COR-L47 (cell line): ENCODE measurements at regions not wholly inside any gene's neighbourhood (a gene's known extent, or its start where the extent isn't known, plus 50 kb on each side); places are given as distances from the start of the nearest gene placed in this dataset.

Experiments used
- DNase-seq: peaks from one replicate; lab custom pipeline; 2025; lab: John Stamatoyannopoulos, UW

DNA sequence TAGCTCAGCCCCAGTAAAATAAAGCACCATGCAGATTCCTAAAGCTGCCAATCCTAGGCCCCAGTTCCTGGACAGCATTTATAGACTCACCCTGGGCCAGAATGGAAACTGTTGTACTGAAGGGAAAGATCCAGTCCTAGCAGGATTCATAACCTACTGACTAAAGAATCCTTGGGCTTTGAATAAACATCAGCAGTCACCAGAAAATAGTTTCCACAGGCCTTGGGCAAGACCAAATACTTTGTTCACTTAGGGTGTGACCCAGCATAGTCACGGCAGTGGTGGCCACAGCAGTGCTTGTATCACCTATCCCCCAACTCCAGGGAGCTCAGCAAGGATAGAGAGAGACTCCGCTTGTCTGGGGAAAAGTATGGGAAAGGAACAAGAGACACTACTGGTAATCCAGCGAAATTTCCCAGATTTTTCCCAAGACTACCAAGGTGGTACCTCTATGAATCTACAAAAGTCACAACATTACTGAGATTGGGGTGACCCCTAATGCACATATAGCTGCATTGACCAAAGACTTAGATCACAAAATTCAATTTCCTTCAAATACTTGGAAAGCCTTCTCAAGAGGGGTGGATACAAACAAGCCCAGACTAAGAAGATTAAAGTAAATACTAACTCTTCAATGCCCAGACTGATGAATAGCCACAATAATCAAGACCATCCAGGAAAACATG lies 748.1 kb upstream of the LRATD1 start:
- DNase-seq, result no peak

DNA sequence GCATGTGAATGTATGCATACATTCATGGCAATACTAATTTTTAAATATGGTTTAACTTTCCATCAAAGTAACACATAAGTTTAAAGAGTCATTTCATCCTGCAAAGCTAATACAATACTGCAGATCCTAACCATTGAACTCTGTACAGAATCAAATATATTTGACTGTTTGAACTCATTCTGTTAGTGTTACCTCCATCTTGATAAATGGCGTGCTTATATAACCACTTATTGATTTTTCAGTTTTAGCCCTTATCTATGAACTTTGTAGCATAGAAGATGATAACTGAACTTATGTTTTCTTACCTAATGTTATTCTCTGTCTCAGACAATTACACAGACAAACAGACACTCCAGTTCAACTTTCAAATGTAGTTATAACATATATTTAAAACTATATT lies 731.0 kb upstream of the LRATD1 start:
- DNase-seq, result no peak

- no peak for DNase-seq
These were observed 726.7 kb upstream of the LRATD1 start for GRCh38 chr2:13905831-13906230.

GRCh38 chr2:13916066-13916465 lies 716.5 kb upstream of the LRATD1 start:
- DNase-seq, result no peak

DNA sequence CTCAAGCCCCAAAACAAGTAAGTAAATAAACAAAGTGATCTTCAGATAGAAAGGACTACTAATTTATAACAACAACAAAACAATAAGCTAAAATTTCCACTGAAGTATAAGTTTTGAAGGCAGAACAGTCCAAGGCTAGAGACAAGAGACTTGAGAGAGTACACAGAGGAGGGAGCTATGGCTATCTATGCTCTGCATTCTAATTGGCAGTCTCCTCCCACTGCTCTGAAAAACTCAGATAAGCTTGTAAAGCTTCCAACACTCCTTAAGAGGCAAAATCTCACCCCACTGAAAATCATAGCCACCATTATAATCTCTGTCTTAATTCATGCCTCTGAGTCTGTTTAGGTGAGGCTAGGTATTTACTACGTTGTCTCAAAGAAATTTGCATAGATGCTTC lies 714.6 kb upstream of the LRATD1 start:
- DNase-seq, result no peak

- no peak for DNase-seq
These were observed 712.5 kb upstream of the LRATD1 start for GRCh38 chr2:13919981-13920382.

GRCh38 chr2:13921245-13921644 lies 711.3 kb upstream of the LRATD1 start:
- no peak for DNase-seq

- DNase-seq, result no peak
These were observed 708.7 kb upstream of the LRATD1 start for GRCh38 chr2:13923823-13924222.

- DNase-seq, result no peak
These were observed 690.4 kb upstream of the LRATD1 start for GRCh38 chr2:13942111-13942510.

GRCh38 chr2:13950761-13951160 lies 681.8 kb upstream of the LRATD1 start:
- DNase-seq, result no peak

DNA sequence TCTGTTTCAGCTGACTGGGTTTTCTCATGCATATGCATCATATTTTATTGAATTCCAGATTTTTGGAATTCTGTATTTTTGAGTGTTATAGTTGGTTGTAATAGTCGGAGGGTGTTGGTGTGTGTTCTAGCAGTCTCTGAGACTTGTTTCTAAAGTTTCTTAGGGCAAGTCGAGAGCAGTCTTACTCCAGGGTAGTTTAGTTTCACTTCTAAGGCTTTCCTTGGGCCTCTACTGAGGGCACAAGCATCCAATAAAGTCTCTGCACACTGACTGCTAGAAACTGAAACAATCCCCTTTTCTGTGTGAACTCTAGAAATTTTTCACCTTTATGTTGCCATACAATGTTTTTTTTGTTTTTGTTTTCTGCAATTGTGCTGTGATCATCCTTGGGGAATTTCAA lies 663.7 kb upstream of the LRATD1 start:
- no peak for DNase-seq

DNA sequence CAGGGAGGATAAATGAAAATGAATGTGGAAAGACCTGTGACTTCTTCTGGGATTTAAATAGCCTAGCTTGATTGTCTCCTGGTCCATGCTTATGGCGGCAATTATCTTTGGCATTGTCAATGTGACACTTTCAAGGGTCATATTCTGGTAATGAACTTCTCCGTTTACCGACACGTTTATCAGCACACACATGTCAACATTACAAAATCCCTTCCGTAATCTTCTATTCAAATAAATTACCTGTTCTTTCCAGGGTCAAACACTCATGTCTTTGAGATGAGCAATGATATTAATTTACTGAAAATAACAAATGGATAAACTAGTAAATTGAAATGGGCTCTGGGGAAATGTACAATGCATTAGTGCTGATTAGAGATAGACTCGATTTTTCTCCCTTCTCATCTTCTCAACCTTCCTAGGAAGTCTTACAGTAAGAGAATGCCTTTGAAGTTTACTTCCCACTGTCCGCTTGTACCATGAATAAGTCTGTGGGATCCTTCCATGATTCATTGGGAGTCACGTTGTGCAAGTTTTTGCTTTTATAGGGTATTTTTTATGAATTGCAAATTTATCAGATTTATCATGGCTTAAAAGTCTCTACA lies 646.3 kb upstream of the LRATD1 start:
- DNase-seq, result no peak

GRCh38 chr2:13996527-13996926 lies 636.0 kb upstream of the LRATD1 start:
- no peak for DNase-seq

GRCh38 chr2:14011190-14011589 lies 621.3 kb upstream of the LRATD1 start:
- no peak for DNase-seq

DNA sequence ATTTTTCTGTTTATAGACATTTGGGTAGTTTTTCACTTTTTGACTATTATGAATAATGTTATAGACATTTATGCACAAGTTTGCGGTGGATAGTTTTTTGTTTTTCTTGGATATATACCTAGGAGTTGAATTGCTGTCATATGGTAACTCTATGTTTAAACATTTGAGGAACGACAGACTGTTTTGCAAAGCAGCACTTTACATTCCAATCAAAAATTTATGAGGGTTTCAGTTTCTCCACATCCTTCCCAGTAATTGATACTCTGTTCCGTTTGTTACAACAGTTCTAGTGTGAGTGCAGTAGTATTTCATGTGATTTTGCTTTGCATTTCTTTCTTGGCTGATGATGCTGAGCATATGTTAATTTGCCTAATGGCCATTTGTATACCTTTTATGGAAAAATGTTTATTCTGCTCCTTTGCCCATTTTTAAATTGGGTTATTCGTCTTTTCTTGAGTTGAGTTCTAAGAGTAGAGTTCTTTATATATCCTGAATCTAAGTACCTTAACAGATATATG lies 617.3 kb upstream of the LRATD1 start:
- DNase-seq, result no peak

DNA sequence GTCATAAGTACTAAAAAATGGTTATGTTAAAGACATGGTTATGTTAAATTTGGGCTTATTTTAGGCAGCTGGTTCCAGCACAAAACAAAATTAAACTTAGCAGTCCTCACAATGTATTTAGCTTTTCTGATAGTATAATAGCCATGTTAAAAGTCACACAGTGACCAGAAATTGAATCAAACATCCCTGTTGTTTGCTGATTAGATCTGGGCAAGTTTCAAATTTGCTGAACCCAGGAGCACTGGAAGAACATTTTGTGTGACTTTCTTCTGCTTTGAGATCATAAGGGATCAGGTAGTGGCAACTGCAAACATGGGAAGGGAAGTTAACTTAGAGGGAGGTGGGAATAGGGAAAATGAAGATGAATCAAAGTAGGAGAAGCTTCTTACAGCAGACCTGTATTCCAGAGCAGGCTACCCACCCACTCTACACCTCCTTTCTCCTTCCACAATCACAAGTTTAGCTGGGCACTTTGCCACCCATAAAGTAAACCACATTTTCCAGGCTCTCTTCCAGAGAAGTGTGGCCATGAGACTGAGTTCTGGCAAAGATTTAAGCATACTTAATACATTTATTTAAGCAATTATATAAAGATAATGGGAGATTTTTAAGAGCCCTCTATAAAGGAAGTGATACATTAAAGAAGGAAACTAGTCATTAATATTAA lies 616.1 kb upstream of the LRATD1 start:
- peak; percentile 30 for DNase-seq

DNA sequence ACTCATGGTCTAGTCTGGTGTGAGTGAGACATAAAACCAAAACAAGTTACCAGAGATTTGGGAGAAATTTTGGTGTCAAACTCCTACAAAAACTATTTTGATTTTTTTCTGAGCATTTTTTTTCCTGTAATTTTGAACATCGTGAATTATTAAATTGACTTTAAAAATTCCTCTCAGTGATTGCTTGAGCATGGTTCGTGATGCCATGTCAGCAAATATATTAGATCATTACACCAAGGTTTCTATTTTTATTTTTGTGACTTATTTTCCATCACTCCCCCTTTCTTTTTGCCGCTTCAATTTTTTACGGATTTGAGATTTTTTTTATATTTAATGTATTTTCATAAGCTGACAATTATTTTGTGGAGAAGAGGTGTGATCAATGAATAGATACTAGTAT lies 613.9 kb upstream of the LRATD1 start:
- DNase-seq, result no peak

DNA sequence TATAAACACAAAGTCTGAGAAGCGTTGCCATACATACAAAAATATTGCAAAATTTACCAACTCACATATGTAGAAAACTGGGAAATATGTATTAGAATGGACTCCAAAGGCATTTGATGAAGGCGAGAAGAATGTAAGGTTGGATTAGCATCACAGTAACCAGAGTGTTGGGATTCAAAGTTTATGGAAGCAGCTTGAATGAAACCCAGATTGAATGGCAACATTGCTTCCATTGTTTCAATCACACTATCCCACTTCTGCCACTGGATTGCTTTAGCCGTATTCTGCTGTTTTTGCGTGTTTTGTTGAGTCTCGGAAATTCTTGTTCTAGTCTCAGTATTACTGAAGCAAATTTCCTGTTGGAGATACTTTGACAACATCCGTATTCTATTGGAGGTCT lies 609.0 kb upstream of the LRATD1 start:
- no peak for DNase-seq

GRCh38 chr2:14039134-14039533 lies 593.4 kb upstream of the LRATD1 start:
- no peak for DNase-seq

DNA sequence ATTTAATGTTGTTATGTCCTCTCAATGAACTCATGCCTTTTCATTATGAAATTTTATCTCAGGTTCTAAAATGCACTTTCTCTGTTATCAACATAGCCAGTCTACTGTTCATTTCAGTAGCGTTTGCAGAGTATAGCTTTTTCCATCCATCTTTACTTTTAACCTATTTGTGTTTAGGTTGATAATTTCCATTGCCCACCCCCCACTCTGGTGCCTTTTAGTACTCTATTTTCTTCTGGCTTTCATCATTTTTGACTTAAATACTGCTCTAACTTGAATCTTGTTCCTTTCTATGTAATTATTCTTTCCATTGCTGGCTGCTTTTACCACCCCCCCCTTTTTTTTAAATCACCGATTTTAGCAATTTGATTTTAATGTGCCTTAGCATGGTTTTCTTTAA lies 585.0 kb upstream of the LRATD1 start:
- no peak for DNase-seq

DNA sequence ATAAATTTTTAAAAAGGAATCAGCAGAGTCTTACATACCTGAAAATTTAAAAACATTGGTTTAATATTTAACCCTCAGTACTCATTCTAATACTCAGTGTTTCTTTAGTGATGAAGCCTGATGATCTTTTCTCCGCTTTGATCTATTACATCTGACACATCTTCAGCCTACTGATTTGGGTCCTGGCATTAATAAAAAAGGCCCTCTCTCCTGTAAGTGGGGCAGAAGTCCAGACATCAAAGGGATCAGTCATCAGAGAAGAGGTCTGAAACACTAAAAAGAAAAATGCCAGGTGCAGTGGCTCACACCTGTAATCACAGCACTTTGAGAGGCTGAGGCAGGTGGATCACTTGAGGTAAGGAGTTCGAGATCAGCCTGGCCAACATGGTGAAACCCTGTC lies 581.1 kb upstream of the LRATD1 start:
- DNase-seq, result no peak

DNA sequence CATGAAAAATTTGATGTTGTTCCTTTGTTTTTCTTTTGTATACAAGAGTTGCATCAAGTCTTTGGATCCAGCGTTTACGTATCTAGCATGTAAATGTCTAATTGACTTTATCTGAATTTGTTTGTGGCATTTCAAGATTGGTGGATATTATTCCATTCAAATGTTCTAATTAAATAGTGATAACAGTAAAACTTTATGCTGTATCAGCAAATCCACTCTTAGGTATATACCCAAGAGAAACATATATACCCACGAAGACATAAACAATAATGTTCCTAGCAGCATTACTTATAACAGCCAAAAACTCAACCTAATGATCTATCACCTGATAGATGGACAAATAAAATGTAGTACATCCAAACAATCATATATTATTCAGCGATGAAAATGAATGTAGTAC lies 579.4 kb upstream of the LRATD1 start:
- no peak for DNase-seq

DNA sequence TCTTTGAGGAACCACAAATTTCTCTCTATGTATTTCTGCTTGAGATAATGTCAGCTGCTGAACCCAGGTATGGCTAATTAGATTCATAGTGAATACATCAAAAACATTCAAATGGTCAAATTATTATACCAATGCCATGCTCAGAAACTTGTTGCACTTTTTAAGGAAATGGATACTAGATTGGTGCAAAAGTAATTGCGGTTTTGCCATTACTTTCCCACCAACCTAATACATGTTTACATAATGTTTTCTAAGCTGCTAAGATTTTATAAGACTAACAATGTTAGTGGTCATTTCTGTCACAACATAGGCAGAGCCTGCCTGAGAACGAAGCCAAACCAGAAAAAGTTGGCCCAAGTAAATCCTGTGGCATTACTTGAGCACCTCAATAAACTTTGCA lies 568.2 kb upstream of the LRATD1 start:
- no peak for DNase-seq
